GM12875 (cell line): ENCODE measurements at regions not wholly inside any gene's neighbourhood (a gene's known extent, or its start where the extent isn't known, plus 50 kb on each side); places are given as distances from the start of the nearest gene placed in this dataset.

Experiments
- H3K4me3 ChIP-seq: one replicate; pipeline ENCODE4 v1.5.1; 2011; ENCODE audit warnings: low read depth, low read length, control low read depth
- TF ChIP-seq, protein P1 (sequence below): IDR thresholded peaks from 2 replicates; pipeline ENCODE4 v1.5.1; 2011; ENCODE audit warnings: low read depth, mild to moderate bottlenecking, control low read depth, inconsistent platforms, low read length, moderate library complexity, borderline replicate concordance; ENCODE audit not compliant: insufficient read depth

DNA sequence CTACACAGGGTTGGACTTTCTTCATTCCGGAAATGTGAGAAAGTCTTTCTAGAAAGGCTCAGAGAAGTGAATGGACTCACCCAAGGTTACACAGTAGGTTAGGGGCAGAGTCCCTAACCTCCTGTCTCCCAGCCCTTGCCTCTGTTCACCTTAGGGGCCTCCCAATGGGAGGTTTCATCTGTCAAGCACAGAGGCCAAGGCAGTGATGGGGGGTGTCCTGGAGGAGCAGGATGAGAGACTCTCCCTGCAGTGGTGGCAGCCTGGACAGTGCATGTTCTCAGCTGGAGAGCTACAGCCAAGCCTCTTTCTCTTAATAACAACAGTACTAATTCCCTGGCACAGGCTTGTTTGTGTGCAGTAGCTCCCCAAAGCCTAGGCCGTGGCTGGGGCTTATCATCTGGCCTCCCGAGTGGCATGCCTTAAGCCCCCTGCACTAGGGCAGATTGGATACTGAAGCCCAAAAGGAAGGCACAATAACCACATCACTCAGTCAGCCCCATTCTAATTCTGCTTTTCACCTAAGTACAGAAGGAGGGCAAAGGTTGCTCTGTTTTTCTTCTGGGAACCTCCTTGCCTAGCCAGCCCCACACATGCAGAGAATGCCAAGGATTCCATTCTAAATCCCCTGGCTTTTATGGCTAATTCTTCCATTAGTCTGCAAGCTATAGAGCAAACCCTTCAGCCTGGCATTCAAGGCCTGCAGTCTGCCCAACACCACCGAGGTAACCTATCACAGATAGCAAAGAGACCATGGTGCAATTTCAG lies 50.2 kb upstream of the XPA start:
- TF ChIP-seq, protein P1, sequence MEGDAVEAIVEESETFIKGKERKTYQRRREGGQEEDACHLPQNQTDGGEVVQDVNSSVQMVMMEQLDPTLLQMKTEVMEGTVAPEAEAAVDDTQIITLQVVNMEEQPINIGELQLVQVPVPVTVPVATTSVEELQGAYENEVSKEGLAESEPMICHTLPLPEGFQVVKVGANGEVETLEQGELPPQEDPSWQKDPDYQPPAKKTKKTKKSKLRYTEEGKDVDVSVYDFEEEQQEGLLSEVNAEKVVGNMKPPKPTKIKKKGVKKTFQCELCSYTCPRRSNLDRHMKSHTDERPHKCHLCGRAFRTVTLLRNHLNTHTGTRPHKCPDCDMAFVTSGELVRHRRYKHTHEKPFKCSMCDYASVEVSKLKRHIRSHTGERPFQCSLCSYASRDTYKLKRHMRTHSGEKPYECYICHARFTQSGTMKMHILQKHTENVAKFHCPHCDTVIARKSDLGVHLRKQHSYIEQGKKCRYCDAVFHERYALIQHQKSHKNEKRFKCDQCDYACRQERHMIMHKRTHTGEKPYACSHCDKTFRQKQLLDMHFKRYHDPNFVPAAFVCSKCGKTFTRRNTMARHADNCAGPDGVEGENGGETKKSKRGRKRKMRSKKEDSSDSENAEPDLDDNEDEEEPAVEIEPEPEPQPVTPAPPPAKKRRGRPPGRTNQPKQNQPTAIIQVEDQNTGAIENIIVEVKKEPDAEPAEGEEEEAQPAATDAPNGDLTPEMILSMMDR, result no peak
- H3K4me3 ChIP-seq, result no peak overlapping the region

DNA sequence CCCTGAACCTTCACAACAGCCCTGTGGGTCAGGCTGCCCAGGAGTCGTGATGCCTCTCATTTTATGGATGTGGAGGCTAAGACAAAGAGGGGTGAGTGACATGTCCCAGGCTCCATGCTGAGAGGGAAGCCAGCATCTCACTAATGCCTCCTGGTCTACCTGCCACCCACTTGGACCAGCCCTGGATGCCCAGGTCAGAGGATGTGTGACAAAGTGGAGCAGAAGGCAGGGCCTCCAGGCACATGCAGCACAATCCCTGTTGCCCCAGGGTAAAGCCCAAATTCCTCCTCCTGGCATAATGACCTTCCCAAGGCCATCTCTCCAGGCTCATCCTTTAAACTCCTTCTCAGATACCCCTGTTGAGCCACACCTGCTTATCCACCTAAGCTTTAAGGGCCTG lies 51.4 kb upstream of the XPA start:
- no peak overlapping the region for H3K4me3 ChIP-seq
- TF ChIP-seq, protein P1, result no peak

DNA sequence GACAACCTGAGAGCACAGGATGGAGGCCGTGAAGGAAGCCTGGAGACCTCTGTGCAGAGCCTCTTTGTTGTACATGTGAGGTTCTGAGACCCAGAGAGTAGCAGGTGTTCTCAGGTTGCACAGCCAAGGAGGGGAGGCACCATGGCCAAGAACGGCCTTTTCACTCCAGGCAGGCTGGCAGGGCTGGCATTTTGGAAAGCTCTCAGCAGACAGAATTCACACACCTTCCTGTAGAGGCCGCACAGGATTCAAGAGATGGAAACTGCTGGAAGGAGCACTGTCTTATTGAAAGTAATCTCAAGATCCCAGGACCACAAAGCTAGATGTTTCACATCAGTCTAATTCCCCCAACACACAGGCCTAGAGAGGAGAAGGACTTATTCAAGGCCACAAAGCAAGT lies 52.8 kb upstream of the XPA start:
- no peak overlapping the region for H3K4me3 ChIP-seq
- TF ChIP-seq, protein P1, result no peak

DNA sequence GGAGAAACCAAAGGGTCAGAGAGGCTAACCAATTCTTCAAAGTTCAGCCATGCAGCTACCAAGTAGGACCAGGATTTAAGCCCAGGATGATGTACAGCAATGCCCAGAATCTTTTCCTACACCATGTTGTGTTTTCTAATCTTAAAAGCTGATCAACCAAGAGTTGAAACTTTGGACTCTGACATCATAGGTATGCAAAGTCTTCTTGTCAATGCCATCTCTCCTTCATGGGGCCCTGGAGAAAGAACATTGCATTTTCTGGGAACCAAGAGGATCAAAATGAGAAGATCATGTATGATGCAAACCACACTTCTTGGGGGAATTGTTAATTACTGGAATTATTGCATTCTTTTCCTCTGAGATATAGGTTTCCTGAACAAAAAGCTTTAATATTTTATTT lies 54.4 kb upstream of the XPA start:
- no peak overlapping the region for H3K4me3 ChIP-seq

DNA sequence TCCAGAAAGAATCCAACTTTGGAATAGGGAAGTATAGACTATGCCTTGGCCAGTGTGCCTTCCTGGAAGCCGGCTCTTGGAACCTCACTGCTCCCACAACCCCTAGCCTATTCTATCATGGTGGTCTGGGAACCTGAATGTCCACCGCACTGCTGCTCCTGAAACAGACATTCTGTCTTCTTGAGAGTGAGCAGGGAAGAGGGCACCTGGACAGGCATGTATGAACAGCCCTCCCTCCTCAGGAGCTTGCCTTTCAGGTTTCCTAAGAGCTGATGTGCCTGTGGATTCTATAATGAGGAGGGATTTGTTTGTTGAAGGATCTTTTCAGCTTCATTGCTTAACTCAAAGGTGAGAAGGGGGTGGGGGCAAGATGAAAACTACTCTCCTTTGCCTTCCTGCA lies 55.1 kb upstream of the XPA start:
- TF ChIP-seq, protein P1, result no peak
- H3K4me3 ChIP-seq, result no peak overlapping the region

More for the DNA sequence above, 54.4 kb upstream of the XPA start:
- TF ChIP-seq, protein P1, result no peak

DNA sequence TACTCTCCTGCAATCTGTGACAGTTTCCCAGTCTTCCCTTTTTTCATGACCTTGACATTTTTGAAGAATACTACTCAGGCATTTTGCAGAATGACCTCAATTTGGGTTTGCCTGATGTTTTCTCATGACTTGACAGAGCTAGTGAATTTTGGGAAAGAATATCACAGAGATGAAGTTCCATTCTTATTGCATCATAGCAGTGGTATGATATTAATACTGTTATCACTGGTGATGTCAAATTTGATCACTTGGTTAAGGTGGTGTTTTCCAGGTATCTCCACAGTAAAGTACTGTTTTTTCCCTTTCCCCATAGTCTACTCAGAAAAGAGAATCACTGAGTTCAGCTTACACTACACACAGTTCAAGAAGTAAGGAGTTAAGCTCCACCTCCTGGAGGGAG lies 56.2 kb upstream of the XPA start:
- no peak overlapping the region for H3K4me3 ChIP-seq
- TF ChIP-seq, protein P1, result no peak

DNA sequence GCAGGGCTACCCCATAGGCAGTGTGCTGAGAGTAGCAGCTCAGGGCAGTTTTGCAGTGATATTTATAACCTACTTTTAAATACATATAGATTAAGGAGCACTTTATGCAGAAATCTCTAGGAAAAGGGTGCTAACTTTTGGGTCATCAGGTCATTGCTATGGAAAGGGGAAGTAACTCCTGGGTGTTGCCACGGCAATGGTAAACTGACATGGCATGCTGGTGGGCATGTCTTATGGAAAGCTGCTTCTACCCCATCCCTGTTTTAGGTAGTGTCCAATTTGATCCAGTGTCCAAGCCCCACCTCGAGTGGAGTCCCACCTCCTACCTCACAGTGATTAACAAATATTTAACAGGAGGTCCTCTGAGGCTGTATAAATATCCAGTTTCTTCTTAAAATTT lies 56.8 kb upstream of the XPA start:
- TF ChIP-seq, protein P1, result no peak

More for the DNA sequence above, 56.8 kb upstream of the XPA start:
- H3K4me3 ChIP-seq, result no peak overlapping the region
